ENCODE measurements at regions not wholly inside any gene's neighbourhood (a gene's known extent, or its start where the extent isn't known, plus 50 kb on each side); places are given as distances from the start of the nearest gene placed in this dataset.

GRCh38 chr2:39845460-39846146 lies 66.5 kb upstream of the THUMPD2 start:
- no peak overlapping the region for H3K27ac ChIP-seq
- H3K4me1 ChIP-seq, result no peaks in the 10 kb centered on the region
- no peak for DNase-seq (ENCODE audit: low spot score in 2 of 2)
- H3K36me3 ChIP-seq, result no peaks in the 10 kb centered on the region
- H3K27me3 ChIP-seq, result no peaks in the 10 kb centered on the region
- H3K4me3 ChIP-seq, result no peak overlapping the region
- WGBS, result 71% methylated on average over 6 of the region's 6 CpGs
- H3K9me3 ChIP-seq, result no peaks in the 10 kb centered on the region
- TF ChIP-seq CTCF (IDR thresholded peaks at IDR 0.05) (no peak), EP300 (IDR thresholded peaks at IDR 0.05) (no peak), POLR2AphosphoS5 (IDR thresholded peaks at IDR 0.05) (no peak)

- Histone ChIP-seq H3K4me3 (no peak overlapping the region), H3K4me1 (no peaks in the 10 kb centered on the region), H3K9me3 (peaks cover 4% of the 10 kb centered on the region), H3K36me3 (no peaks in the 10 kb centered on the region), H3K27me3 (no peaks in the 10 kb centered on the region), H3K27ac (no peak overlapping the region)
- DNase-seq (ENCODE audit: low spot score in 2 of 2), result no peak
- TF ChIP-seq CTCF (IDR thresholded peaks at IDR 0.05), result no peak
- TF ChIP-seq POLR2AphosphoS5 (IDR thresholded peaks at IDR 0.05), result no peak
- no peak for TF ChIP-seq POLR2A (IDR thresholded peaks at IDR 0.05)
- no peak for TF ChIP-seq EP300 (IDR thresholded peaks at IDR 0.05)
- 73% methylated on average over 2 of the region's 5 CpGs for whole genome bisulfite sequencing
These were observed 60.3 kb upstream of the THUMPD2 start for GRCh38 chr2:39839261-39839848.

GRCh38 chr2:39838589-39838988 lies 59.5 kb upstream of the THUMPD2 start:
- Histone ChIP-seq H3K36me3 (no peaks in the 10 kb centered on the region), H3K4me3 (no peak overlapping the region), H3K27me3 (no peaks in the 10 kb centered on the region), H3K4me1 (no peaks in the 10 kb centered on the region), H3K9me3 (peaks cover 4% of the 10 kb centered on the region), H3K27ac (no peak overlapping the region)
- WGBS, result 75% methylated on average over 1 of the region's 3 CpGs
- TF ChIP-seq POLR2AphosphoS5 (IDR thresholded peaks at IDR 0.05) (no peak), CTCF (IDR thresholded peaks at IDR 0.05) (no peak), EP300 (IDR thresholded peaks at IDR 0.05) (no peak), POLR2A (IDR thresholded peaks at IDR 0.05) (no peak)
- no peak for DNase-seq (ENCODE audit: low spot score in 2 of 2)

GRCh38 chr2:39837856-39838453 lies 58.9 kb upstream of the THUMPD2 start:
- no peaks in the 10 kb centered on the region for H3K4me1 ChIP-seq
- H3K27ac ChIP-seq, result no peak overlapping the region
- peaks cover 4% of the 10 kb centered on the region for H3K9me3 ChIP-seq
- DNase-seq (ENCODE audit: low spot score in 2 of 2), result no peak
- 60% methylated on average over 6 of the region's 6 CpGs for WGBS
- no peaks in the 10 kb centered on the region for H3K36me3 ChIP-seq
- no peak overlapping the region for H3K4me3 ChIP-seq
- TF ChIP-seq CTCF (IDR thresholded peaks at IDR 0.05) (peak in 1 of 2 donors; percentile 54), EP300 (IDR thresholded peaks at IDR 0.05) (no peak)
- H3K27me3 ChIP-seq, result no peaks in the 10 kb centered on the region

GRCh38 chr2:39836638-39837037 lies 57.6 kb upstream of the THUMPD2 start:
- Histone ChIP-seq H3K36me3 (no peaks in the 10 kb centered on the region), H3K27ac (no peak overlapping the region), H3K4me1 (no peaks in the 10 kb centered on the region), H3K27me3 (no peaks in the 10 kb centered on the region), H3K4me3 (no peak overlapping the region), H3K9me3 (peaks cover 4% of the 10 kb centered on the region)
- no peak for DNase-seq (ENCODE audit: low spot score in 2 of 2)
- TF ChIP-seq EP300 (IDR thresholded peaks at IDR 0.05), result no peak
- no peak for TF ChIP-seq POLR2A (IDR thresholded peaks at IDR 0.05)
- no peak for TF ChIP-seq CTCF (IDR thresholded peaks at IDR 0.05)
- TF ChIP-seq POLR2AphosphoS5 (IDR thresholded peaks at IDR 0.05), result no peak
- WGBS, result 86% methylated on average over 3 of the region's 3 CpGs

All from suprapubic skin (tissue), 4 donors.